GM21737 (cell line): ENCODE measurements at regions not wholly inside any gene's neighbourhood (a gene's known extent, or its start where the extent isn't known, plus 50 kb on each side); places are given as distances from the start of the nearest gene placed in this dataset.
"Not testable (repeated sequence)": the region's sequence is repeated elsewhere in the genome, so short reads cannot be mapped to it uniquely, and the experiment has no call there.

ENCODE experiments used
- ATAC-seq: cut with Tn5 transposase; IDR thresholded peaks from one replicate; pipeline ENCODE4 v1.9.1; 2021; ENCODE audit warnings: mild to moderate bottlenecking, moderate library complexity; ENCODE audit not compliant: unreplicated experiment

DNA sequence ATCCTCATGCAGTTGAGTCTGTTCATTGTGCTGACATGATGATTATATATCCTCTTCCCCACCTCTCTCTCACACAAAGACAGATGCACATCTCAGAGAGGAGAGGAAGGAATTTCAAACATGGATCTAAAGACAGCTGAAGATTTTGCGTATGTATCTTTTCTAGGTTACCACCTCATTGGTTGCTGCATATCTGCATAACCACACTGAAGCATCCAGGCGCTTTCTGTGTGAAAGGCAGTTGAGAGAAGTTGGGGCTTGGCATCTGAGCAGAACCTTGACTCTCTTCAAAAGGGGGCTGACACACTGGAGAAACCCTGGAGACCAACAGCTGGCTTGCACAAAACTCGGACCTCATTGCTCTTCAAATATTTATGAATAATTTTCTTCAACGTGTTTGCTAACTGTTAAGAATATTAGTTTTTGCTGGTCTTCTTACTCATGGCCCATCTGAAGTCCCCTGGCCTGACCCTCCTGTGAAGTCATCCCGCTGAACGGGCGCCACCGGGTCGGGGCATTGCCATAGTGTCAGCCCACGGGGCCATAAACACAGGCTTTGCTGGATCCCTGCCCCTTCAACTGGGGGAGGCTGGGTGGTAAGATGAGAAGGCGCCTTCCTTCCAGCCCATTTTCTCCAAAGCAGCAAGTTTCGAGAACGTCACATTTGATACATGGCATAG lies 593.2 kb upstream of the CLINT1 start:
- no peak for ATAC-seq

DNA sequence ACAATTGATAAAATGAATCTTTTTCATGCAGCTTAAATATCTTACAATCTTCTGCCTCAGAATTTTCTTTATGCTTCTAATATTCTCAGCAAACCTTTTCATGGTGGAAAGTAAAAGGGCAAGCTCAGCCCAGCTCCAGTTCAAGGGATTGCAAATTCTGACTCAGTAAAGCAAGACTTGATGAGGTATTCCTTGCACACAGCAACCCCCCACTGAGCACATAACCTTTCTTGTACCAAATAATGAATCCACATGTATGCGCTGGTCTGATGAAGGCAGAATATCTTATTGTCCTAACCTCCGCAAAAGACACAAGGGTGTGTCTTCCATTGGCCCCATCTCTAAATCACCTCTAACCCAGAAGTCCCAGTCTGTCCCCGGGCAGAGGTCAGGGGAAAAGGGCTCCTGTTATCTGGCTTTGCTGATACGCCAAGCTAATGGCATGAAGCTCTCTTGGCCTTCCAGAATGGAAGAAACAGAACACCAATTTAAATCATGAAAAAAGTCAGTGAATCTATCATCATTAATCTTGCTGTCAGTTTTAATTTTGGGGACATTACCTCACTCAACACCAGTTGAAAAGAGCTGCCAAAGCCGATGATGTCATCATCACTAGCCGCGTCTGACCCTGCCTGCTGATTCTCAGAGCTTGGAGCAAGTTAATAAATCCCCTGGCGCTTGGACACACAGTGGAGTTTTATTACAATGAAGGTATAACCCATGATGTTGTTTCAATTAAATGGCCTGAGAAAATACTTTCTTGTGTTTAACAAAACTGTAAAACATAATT lies 592.5 kb upstream of the CLINT1 start:
- no peak for ATAC-seq

DNA sequence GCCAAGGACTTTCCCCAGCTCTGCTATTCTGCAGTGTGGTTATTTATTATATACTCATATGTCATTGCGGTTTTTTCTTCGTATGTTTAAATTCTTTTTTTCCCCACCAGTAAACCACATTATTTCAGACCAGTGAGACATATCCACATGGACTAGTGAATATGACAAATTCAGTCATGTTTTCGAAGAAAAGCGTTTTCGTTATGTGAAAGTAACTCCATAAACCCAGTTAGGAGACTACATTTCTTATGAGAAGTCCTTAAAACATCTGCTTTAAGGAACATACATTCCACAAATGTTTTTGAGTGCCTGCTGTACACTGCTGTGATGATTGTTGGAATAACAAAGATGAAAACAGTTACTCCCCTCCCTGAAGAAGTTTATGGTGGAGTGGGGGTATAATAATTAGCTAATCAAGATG lies 591.8 kb upstream of the CLINT1 start:
- ATAC-seq: no peak

DNA sequence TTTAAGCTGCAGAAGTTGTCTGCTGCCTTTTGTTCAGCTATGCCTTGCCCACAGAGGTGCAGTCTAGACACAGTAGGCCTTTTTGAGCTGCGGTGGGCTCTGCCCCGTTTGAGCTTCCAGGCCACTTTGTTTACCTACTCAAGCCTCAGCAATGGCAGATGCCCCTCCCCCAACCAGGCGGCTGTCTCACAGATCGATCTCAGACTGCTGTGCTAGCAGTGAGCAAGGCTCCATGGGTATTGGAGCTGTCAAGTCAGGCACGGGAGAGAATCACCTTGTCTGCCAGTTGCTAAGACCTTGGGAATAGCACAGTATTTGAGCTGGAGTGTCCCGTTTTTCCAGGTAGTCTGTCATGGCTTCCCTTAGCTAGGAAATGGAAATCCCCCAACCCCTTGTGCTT lies 587.8 kb upstream of the CLINT1 start:
- ATAC-seq: not testable (repeated sequence)

DNA sequence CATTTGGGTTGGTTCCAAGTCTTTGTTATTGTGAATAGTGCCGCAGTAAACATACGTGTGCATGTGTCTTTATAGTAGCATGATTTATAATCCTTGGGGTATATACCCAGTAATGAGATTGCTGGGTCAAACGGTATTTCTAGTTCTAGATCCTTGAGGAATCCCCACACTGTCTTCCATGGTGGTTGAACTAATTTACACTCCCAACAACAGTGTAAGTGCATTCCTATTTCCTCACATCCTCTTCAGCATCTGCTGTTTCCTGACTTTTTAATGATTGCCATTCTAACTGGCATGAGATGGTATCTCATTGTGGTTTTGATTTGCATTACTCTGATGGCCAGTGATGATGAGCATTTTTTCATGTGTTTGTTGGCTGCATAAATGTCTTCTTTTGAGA lies 580.3 kb upstream of the CLINT1 start:
- ATAC-seq: not testable (repeated sequence)

DNA sequence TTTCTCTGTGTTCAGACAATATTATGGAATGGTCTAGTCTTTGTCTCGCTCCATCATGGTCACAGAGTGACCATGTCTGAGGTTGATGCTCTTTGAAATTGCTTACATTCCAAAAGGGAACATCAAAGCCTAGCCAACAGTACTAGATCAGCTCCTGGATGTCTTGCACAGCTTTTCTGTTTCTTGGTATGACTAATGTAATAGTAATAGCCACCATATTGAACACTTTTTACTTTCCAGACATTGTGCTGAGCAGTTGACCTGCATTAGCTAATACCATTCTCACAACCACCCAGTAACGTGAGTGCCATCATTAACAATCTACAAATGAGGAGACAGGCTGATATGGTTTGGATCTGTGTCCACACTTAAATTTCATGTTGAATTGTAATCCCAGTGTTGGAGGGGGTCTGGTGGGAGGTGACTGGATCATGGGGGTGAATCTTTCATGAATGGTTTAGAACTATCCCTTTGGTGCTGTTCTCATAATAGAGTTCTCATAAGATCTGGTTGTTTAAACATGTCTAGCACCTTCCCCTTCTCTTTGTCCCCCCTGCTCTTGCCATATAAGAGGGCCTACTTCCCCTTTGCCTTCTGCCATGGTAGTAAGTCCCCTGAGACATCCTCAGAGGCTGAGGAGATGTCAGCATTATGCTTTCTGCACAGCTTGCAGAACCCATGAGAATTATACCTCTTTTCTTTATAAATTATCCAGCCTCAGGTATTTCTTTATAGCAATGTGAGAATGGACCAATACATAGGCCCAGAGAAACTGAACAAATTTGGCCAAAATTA lies 577.5 kb upstream of the CLINT1 start:
- ATAC-seq: no peak

DNA sequence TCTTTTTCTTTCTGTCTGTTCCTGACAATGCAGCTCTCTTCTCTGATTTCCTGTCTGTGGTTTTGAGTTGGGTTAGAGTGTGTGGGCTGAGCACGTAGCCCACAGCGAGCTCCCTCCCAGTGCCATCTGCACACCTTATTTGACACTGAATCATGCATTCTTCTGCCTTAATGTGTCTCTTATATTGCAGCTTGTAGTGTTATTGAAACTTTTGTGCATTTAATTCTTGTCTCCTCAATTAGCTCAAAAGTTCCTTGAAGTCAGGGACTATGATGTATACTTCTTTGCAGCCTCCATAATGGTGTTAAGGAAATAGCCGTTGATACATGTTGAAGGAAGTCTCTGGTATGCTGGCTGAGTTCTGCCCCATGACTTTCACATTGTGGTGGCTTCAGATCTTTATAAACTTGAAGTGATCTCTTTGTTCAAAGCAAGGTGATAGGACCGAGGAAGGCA lies 576.2 kb upstream of the CLINT1 start:
- peak; percentile 75 for ATAC-seq

DNA sequence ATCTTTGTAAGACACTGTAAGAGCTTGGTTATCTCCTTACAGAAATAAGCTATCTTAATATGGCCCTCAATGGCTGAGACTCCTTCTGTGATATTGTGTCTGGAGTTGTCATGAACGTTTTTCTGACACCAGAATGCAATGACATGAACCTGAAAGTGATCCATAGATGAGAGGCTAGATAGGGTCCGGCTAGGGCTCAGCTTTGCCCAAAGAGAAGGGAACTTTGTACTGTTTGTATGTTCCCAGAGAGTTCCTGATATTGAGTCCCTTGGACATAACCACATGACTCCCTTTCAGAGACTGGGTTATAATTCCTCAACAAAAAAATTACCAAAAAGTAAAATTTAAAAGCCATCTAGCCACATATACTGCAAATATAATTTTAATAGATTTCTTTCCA lies 575.8 kb upstream of the CLINT1 start:
- ATAC-seq: peak; percentile 21

DNA sequence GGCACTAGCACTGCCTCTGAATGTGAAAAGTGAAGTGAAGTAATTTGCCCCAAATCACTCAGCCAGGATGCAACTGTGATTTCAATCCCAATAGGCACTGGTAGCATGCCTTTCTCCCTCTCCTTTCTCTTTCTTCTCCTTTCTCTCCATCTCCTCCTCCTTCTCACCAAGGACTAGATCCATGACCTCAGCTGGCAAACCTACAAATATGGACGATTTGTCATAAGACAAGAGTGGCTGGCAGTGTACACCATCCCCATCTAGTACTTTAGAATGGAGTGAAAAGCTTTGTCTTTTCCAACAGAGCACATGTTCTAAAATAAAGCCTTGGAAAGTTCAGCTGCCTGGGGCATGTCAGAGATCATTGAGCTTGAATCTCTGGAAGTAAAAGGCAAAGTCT lies 574.7 kb upstream of the CLINT1 start:
- no peak for ATAC-seq

DNA sequence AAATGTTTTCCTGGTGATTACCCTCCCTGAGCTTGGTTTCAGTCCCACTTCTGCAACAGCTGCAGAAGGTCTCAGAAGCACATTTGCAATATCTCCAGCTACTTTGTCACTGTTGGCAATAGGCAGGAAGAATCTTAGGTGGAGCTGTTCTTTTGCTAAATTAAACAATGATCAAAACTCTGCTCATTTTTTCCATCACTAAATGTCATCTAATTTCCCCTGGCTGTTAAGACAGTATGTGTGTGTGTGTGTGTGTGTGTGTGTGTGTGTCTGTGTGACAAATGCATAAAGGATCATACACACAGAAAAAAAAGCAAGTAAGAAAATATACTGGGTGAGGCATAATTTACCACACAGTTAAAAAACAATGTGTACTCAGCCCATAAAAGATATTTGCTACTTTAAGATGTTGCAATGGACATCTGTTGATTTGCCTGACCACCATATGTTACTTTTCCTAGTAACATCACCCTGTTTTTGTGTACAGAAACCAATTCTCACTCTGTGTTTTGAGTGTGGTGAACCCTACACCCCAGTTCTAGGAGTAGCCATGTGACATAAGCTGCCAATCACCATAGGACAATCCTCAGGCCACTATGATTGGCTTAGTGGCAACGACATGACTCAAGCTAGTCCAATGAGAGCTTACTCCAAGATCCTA lies 572.6 kb upstream of the CLINT1 start:
- ATAC-seq: no peak

DNA sequence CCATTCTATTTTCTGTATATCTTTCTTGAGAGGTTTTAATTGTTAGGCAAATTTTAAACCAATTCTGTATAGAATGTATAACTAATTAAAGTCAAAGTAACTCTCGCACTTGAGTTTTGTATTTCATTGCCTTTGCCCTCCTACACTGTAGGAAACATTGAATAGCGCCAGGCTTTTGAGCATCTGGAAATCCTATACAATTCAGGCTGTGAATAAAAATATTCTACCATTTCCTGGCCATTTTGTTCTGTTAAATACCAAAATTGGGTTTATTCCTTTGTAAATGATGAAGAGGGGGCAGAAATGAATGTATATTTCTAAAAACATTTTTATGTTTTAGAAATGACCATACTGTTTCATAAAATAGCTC lies 571.8 kb upstream of the CLINT1 start:
- ATAC-seq: no peak

DNA sequence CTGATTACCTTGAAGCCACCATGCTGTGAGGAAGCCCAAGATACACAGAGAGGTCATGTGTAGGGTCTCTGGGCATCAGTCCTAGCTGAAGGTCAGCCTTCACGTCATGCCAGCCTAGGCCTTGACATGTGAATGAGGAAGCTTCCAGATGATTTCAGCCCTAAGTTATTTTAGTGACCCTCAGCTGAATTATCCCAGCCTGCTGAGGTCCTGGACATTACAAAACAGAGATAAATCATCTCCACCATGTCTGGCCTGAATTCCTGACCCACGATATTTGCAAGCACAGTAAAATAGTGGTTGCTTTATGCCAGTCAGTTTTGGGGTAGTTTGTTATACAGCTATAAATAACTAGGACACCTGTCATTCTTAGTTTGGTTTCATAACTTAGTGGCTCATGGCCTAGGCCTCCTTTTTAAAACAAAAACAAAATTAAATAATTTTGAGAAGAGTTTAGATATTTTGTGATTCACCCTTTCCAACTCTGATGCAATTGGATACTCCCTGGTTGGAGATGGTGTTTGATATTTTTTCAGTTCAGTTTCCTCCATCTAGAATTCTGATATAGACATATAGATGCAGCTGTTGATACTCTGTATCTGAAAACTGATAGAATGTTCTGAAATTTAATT lies 571.3 kb upstream of the CLINT1 start:
- no peak for ATAC-seq

DNA sequence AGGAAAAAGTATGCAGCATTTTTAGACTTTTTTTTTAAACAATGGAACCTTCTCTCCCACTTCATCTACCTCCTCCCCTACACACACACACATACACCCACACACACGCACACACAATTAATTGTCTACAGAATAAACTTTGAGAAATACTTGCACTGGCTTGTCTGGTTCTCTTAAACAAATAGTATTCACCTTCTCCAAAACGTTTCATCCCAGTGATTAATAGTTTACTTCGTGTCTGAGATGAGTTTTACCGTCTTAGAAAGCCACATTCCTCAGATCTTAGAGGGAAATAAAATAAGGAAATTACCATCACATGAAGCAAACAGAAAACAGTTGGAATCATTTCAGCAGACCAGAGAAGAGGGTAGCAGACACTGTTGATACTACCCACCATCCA lies 570.6 kb upstream of the CLINT1 start:
- ATAC-seq: no peak

DNA sequence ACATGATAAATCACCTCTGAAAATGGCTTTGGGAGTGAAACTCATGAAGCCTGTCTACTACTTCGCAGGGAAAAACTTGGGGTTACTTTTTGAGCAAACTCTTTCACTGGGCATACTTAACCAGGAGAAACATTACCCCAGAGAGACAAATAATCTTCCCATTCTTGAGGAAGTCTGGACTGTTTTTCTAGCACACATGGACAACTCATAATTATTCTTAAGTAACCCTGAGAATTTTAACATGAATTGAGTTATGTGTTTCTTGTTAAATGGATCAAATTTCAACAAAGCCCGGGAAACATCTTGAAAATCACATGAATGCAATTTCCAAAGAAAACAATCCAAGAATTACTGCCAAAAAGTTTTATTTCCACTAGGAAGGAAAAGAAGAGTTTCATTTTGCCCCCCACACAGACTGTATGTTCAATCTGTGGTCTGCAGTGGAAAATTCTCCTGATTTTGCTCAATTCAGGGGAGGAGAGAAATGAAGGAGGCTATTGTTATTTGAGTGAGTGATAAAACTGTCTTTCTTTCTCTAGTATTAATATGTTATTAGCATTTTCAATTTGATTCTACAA lies 564.8 kb upstream of the CLINT1 start:
- no peak for ATAC-seq

DNA sequence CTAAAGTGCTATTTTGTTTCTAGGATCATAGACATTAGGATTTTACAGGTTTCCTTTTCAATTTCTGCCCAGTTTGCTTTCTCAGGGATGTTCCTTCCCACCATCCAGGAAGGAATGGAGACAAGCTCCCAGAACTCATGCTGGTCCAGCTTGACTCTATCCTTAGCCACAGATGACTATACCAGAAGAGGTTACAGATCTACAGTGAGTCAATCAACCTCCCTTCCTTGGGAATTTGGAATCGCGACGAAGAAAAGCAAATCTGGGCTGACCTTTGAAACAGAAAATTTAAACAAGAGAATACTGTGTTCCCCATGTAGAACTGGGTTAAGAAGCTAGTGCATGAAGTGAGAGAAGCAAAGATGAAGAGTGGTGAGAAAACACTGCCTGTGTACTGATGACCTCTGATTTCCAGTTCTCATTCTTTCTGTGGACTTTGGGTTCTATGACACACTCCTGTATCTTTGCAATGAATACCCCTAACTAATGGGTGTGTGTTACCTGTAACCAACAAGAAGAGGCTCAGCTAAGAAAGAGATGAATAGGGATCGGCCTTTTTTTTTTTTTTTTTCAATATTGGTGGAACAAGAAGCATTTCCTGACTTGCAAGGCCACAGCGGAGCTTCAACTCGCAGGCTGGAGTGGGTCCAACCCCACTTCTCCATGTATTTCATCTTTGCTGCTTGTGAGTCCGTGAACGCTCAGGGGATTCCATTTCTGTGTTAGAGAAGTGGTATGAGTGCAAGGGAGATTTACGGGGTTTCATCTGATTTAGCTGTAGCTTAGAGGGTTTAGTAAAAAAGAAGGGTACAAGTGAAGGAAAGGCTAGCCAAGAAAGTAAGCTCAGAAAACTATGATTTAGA lies 563.9 kb upstream of the CLINT1 start:
- ATAC-seq: no peak

DNA sequence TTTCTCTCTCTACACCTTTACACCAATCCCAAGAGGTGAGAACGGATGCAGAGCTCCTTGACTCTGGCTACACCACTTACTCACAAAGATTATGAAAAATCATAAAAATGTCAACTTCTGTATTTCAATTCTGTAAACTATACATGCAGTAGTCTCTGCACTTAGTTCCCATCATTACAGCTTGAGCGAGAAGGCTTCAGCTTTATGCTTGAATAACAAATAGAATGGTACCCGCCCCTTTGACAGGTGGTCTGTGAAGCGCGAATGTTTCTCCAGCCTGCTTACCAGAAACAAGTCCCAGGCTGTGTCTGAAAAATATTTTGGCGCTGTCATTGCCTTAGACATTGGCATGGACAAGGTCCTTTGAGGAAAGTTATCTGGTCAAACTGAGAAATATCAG lies 562.4 kb upstream of the CLINT1 start:
- no peak for ATAC-seq

DNA sequence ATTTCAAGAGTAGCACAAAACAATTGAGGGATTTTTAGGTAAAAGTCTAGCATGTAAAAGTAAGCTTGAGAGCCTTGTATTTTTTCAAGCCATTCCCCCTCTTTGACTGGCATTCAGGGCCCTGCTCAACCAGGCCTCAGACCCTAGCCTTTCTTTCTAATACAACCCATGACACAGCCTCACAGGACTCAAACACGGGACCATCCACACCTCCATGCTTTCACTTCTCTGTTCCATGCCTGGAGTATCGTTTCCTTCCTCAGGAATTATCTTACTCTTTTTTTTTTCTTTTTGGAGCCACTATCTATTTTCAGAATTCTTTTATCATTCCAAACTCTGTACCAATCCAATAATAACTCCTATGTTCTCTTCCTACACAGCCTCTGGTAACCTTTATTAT lies 560.2 kb upstream of the CLINT1 start:
- ATAC-seq: no peak

DNA sequence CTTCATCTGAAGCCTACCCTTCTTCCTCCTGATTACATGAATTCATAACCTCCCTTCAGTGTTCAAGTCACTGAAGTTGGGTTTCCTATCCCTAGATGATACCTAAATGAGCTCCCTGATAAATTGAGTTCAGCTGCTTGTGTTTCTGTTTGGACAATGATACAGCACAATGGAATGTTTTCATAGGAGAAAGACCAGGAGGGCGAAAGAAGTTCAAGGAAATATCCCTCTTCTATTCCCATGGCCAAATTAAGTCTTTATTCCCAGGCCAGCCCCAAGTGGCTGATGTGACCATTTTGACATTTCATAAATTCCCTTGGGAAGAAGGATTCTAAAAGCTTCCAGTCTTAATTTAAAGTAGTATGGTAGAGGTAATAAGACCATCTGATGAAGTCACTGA lies 555.8 kb upstream of the CLINT1 start:
- no peak for ATAC-seq

DNA sequence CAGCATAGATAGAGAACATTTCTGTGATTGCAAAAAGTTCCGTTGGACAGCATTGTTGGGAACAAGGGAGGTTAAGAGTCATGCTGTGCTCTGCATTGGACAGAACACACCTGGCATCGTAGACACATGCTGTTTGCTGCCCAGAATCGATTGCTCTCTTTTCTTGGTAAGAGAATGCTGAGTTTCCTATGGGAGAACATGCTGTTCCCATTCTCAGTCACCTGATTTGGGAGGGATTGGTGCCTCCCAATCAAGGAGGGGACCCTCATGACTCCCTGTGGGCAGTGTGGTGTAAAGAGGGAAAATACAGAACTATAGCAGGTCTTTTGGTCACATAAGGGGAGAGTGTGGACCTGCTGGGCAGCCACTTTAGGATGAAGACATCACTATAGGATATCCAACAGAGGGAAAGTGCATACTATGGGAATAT lies 555.4 kb upstream of the CLINT1 start:
- ATAC-seq: no peak
